Erythroblast (primary cell): ENCODE measurements at regions not wholly inside any gene's neighbourhood (a gene's known extent, or its start where the extent isn't known, plus 50 kb on each side); places are given as distances from the start of the nearest gene placed in this dataset.

Experiments
- GATA1 ChIP-seq: IDR thresholded peaks from 2 replicates; pipeline ENCODE4 v1.6.1; 2011; ENCODE audit warnings: low read depth, mild to moderate bottlenecking, control low read depth, low read length, moderate library complexity
- POLR2A ChIP-seq: IDR thresholded peaks from 2 replicates; pipeline ENCODE4 v1.6.1; 2011; ENCODE audit warnings: mild to moderate bottlenecking, low read length

DNA sequence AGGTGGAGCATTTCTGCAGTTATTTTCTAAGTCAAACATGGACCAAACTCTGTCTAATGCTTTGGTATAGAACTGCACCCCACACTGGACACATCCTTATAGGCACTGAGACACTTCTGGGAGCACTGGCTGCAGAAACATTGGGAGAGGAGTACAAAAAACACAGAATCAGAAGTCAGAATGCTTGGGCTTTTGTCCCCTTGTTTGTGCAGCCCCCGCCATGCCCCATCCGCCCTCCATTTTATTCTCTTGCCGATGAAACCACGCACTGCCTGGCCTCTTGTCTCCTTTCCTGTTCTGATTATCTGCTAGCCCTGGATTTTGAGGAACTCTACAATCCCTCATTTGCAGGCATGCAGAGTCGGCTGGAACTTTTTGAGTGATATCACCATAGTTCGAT, 1201.2 kb downstream of the TBC1D22A start:
- no peak for TF ChIP-seq POLR2A
- no peak for TF ChIP-seq GATA1
